Upper lobe of left lung (tissue), 4 donors: ENCODE measurements at regions not wholly inside any gene's neighbourhood (a gene's known extent, or its start where the extent isn't known, plus 50 kb on each side); places are given as distances from the start of the nearest gene placed in this dataset.

Experiments
- CTCF ChIP-seq, 6 experiments: fragments of 450-650 bp in 4 of 6; fragments of 200-600 bp in 2 of 6; sonication (generic) in 2 of 6; IDR thresholded peaks; one replicate each; pipeline ENCODE4 v1.5.1; 2016 to 2019; ENCODE audit warnings: antibody characterized with exemption in 6 of 6
- POLR2A ChIP-seq, 4 donors: fragments of 450-650 bp; IDR thresholded peaks; one replicate each; pipeline ENCODE4 v1.5.1; 2016 to 2017; ENCODE audit warnings: antibody characterized with exemption in 4 of 4, mild to moderate bottlenecking in 2 of 4
- POLR2AphosphoS5 ChIP-seq, 2 donors: sonication (generic); formaldehyde crosslinking; IDR thresholded peaks; one replicate each; pipeline ENCODE4 v1.5.1; 2017; ENCODE audit warnings: antibody characterized with exemption in 2 of 2

DNA sequence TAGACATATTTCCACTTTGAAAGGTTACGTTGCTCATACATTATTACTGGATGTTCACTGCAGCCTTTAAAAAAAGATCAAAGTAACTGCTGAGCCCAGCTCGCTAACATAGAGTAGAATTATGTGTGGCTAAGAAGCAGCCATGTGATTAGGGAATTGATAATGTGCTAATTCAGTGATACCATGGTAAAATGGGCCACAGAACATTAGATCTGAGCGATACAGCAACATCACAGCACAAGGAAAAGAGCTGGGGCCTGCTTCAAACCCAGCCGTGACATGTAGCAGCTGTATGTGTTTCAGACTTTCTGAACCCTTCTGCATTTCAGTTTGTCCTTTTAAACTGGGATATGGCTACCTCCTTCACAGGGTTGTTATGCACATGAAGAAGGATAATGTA is 92.3 kb upstream of the LMNTD1 start:
- no peak for TF ChIP-seq CTCF (IDR thresholded peaks at IDR 0.05)
- TF ChIP-seq POLR2A (IDR thresholded peaks at IDR 0.05) = no peak
- TF ChIP-seq POLR2AphosphoS5 (IDR thresholded peaks at IDR 0.05) = no peak
